ENCODE measurements at regions not wholly inside any gene's neighbourhood (a gene's known extent, or its start where the extent isn't known, plus 50 kb on each side); places are given as distances from the start of the nearest gene placed in this dataset.

DNA sequence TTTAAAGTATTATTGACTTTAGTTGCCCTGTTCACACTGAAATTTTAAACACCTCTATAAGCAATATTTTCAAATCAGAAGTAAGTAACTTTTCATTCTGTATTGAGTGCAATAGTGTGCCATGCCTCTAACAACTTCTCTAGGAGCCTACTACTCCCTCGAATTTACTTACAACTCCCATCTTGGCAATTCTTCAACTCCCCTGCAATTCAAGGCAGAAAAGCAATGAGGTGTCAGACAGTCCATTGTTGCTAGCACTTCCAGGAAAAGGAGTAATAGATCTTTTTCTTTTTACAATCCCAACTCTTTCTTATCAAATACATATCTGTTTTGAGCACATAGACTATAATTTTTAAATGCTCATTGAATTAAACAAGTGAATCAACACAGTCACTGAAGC, 222.7 kb upstream of the PUM3 start:
- no peak for DNase-seq
- 22 to 45% methylated on average over 1 of the region's 1 CpG for WGBS, 2 donors
- Histone ChIP-seq H3K27ac (no peak overlapping the region), H3K4me3 (no peak overlapping the region), H3K27me3 (no peaks in the 10 kb centered on the region), H3K36me3 (no peaks in the 10 kb centered on the region), H3K9me3 (no peaks in the 10 kb centered on the region), H3K4me1 (no peaks in the 10 kb centered on the region)
- intact Hi-C loops (cut with DNase I) = no loop called here
- TF ChIP-seq, protein P1, sequence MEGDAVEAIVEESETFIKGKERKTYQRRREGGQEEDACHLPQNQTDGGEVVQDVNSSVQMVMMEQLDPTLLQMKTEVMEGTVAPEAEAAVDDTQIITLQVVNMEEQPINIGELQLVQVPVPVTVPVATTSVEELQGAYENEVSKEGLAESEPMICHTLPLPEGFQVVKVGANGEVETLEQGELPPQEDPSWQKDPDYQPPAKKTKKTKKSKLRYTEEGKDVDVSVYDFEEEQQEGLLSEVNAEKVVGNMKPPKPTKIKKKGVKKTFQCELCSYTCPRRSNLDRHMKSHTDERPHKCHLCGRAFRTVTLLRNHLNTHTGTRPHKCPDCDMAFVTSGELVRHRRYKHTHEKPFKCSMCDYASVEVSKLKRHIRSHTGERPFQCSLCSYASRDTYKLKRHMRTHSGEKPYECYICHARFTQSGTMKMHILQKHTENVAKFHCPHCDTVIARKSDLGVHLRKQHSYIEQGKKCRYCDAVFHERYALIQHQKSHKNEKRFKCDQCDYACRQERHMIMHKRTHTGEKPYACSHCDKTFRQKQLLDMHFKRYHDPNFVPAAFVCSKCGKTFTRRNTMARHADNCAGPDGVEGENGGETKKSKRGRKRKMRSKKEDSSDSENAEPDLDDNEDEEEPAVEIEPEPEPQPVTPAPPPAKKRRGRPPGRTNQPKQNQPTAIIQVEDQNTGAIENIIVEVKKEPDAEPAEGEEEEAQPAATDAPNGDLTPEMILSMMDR (IDR thresholded peaks at IDR 0.05) = no peak
- TF ChIP-seq POLR2A (IDR thresholded peaks at IDR 0.05) = no peak
- TF ChIP-seq EP300 (IDR thresholded peaks at IDR 0.05) = no peak
- no peak for TF ChIP-seq POLR2AphosphoS5 (IDR thresholded peaks at IDR 0.05)

DNA sequence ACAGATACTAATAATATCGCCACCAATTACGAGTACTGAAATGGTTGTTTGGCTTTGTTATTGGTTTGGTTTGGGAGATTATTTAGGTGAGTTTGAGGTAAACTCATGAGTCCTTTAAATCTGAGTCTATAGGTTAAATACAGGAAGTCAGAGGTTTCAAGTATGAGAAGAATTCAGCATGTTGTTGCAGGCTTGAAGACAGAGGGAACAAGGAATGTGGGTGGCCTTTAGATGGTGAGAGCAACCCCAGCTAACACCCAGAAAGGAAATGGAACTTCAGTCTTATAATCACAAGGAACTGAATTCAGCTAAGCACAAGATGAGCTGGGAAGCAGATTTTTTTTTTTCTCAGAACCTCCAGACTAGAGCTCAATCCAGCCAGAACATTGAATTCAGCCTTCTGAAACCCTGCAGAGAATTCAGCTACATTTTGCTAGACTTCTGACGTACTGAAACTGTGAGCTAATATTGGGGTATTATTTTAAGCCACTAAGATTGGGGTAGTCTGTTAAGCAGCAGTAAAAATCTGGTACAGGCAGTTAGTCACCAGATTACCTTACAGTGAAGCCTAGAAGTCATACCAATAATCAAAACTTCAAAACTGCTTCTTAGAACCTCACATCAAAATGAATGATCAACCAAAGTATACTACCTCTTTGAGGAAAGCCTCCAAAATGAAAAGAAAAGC, 216.0 kb upstream of the PUM3 start:
- no peak for DNase-seq
- H3K4me1 ChIP-seq = no peaks in the 10 kb centered on the region
- H3K27ac ChIP-seq = no peak overlapping the region
- no peak for TF ChIP-seq POLR2AphosphoS5 (IDR thresholded peaks at IDR 0.05)
- no peak for TF ChIP-seq POLR2A (IDR thresholded peaks at IDR 0.05)
- TF ChIP-seq EP300 (IDR thresholded peaks at IDR 0.05) = no peak
- TF ChIP-seq, protein P1 (IDR thresholded peaks at IDR 0.05) = no peak
- no peaks in the 10 kb centered on the region for H3K27me3 ChIP-seq
- H3K4me3 ChIP-seq = no peak overlapping the region
- 90 to 92% methylated on average over 3 of the region's 3 CpGs for WGBS, 2 donors
- no peaks in the 10 kb centered on the region for H3K36me3 ChIP-seq
- H3K9me3 ChIP-seq = no peaks in the 10 kb centered on the region
- intact Hi-C loops (cut with DNase I) = no loop called here

DNA sequence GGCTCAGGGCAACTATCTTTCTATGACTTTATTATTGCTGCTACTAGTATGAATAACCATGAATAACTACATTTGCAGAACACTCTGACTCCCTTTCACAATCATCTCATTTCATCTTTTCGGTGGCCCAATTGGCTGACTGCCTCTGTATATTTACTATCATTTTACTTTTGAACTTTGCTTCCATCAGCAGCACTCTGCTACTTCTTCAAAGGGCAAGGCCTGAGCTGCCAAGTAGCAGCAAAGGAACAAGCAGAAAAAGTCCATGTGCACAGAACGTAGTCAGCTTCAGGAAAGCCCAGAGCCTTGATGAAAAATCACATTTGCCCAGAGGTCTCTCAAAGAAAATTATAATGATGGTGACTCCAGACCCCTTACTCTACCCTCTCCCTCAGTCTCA, 214.5 kb upstream of the PUM3 start:
- intact Hi-C loops (cut with DNase I) = no loop called here
- Histone ChIP-seq H3K27me3 (no peaks in the 10 kb centered on the region), H3K27ac (no peak overlapping the region), H3K4me1 (no peaks in the 10 kb centered on the region), H3K9me3 (no peaks in the 10 kb centered on the region), H3K36me3 (no peaks in the 10 kb centered on the region), H3K4me3 (no peak overlapping the region)
- WGBS, 2 donors = 21 to 64% methylated on average over 2 of the region's 2 CpGs
- TF ChIP-seq POLR2A (IDR thresholded peaks at IDR 0.05) (no peak), POLR2AphosphoS5 (IDR thresholded peaks at IDR 0.05) (no peak), EP300 (IDR thresholded peaks at IDR 0.05) (no peak)
- TF ChIP-seq, protein P1 (IDR thresholded peaks at IDR 0.05) = no peak
- no peak for DNase-seq

DNA sequence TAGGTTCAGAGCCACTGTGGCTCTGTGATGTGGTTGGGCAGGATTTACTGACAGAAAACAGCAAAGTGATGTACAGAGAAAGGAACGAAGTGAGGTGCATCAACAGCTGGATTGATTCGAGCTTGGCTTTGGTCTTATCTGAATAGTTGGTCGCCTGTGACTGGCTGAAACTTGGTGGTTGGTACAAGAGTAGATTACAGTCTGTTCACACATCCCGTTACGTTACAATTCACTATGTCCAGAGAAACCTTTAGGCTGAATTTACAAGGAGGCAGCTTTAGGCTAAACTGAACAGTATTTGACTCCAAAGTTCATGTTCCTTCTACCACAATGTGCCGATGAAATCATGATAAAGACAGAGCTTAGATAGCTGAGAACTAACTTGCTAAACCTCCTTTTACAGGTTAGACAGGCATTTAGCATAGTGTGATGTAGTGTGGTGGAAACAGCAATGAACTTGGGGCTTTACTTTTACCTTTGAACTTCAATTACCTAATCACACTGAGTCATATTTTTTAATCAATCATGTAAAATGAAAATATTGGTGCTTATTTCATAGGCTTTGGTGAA, 210.2 kb upstream of the PUM3 start:
- H3K36me3 ChIP-seq = no peaks in the 10 kb centered on the region
- no peaks in the 10 kb centered on the region for H3K4me1 ChIP-seq
- H3K9me3 ChIP-seq = no peaks in the 10 kb centered on the region
- no peak overlapping the region for H3K27ac ChIP-seq
- TF ChIP-seq EP300 (IDR thresholded peaks at IDR 0.05) = no peak
- no peak for TF ChIP-seq POLR2A (IDR thresholded peaks at IDR 0.05)
- no peak for TF ChIP-seq POLR2AphosphoS5 (IDR thresholded peaks at IDR 0.05)
- TF ChIP-seq, protein P1 (IDR thresholded peaks at IDR 0.05) = no peak
- H3K27me3 ChIP-seq = no peaks in the 10 kb centered on the region
- intact Hi-C loops (cut with DNase I) = no loop called here
- H3K4me3 ChIP-seq = no peak overlapping the region
- DNase-seq = no peak
- WGBS, 2 donors = 33 to 78% methylated on average over 6 of the region's 6 CpGs

All from sigmoid colon (tissue), 6 donors.